Testis (tissue), 2 donors: ENCODE measurements at regions not wholly inside any gene's neighbourhood (a gene's known extent, or its start where the extent isn't known, plus 50 kb on each side); places are given as distances from the start of the nearest gene placed in this dataset.

Experiments used
- POLR2A ChIP-seq: fragments of 450-650 bp; IDR thresholded peaks from one replicate; pipeline ENCODE4 v1.6.1; 2017; ENCODE audit warnings: antibody characterized with exemption, mild to moderate bottlenecking, moderate library complexity
- TF ChIP-seq, protein P1 (sequence below), 3 experiments: fragments of 450-650 bp in 2 of 3; fragments of 200-600 bp in 1 of 3; sonication (generic) in 1 of 3; IDR thresholded peaks; one replicate each; pipeline ENCODE4 v1.5.1; 2016 to 2019; ENCODE audit warnings: antibody characterized with exemption in 3 of 3, mild to moderate bottlenecking in 2 of 3, moderate library complexity in 1 of 3

DNA sequence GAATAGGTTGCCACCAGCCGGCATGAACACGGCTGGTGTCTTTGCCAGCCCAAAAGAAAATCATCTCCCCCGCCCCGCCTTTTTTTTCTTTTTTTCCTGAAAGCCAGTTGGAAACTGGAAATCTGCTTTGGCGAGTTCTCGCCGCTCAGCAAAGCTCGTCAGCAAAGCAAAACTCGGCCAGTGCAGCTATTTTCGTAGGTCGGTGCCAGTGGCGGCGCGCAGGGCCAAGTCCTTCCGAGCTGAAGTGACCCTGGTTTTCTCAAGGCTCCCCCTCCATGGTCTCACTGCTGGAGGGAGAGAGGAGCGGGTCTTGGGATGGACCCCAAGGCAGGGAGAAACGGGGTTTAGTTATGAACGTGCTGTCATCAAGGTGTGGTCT lies 248.4 kb upstream of the RTL1 start:
- TF ChIP-seq, protein P1, sequence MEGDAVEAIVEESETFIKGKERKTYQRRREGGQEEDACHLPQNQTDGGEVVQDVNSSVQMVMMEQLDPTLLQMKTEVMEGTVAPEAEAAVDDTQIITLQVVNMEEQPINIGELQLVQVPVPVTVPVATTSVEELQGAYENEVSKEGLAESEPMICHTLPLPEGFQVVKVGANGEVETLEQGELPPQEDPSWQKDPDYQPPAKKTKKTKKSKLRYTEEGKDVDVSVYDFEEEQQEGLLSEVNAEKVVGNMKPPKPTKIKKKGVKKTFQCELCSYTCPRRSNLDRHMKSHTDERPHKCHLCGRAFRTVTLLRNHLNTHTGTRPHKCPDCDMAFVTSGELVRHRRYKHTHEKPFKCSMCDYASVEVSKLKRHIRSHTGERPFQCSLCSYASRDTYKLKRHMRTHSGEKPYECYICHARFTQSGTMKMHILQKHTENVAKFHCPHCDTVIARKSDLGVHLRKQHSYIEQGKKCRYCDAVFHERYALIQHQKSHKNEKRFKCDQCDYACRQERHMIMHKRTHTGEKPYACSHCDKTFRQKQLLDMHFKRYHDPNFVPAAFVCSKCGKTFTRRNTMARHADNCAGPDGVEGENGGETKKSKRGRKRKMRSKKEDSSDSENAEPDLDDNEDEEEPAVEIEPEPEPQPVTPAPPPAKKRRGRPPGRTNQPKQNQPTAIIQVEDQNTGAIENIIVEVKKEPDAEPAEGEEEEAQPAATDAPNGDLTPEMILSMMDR (IDR thresholded peaks at IDR 0.05) = no peak
- no peak for TF ChIP-seq POLR2A
